Astrocyte of the spinal cord (primary cell): ENCODE measurements at regions not wholly inside any gene's neighbourhood (a gene's known extent, or its start where the extent isn't known, plus 50 kb on each side); places are given as distances from the start of the nearest gene placed in this dataset.
A peak's percentile ranks its signal among the peaks of the same experiment; 100 is the strongest.

Experiments used
- DNase-seq: peaks from one replicate; pipeline ENCODE4 v3.0.0; 2011; ENCODE audit warnings: low read depth, low spot score
- H3K4me3 ChIP-seq: 2 replicates; pipeline ENCODE4 v1.5.1; 2011; ENCODE audit warnings: low read depth, mild to moderate bottlenecking, low read length, moderate library complexity
- in situ Hi-C: cut with HindIII; loops from 2 replicates; pipeline ENCODE4 v1.10.0; 2017; ENCODE audit warnings: low sequenced_read_pairs
- TF ChIP-seq, protein P1 (sequence below): IDR thresholded peaks from 2 replicates; pipeline ENCODE4 v1.5.1; 2012; ENCODE audit warnings: low read depth, mild to moderate bottlenecking, low read length, inconsistent platforms

- in situ Hi-C loops: no loop called here
- TF ChIP-seq, protein P1, sequence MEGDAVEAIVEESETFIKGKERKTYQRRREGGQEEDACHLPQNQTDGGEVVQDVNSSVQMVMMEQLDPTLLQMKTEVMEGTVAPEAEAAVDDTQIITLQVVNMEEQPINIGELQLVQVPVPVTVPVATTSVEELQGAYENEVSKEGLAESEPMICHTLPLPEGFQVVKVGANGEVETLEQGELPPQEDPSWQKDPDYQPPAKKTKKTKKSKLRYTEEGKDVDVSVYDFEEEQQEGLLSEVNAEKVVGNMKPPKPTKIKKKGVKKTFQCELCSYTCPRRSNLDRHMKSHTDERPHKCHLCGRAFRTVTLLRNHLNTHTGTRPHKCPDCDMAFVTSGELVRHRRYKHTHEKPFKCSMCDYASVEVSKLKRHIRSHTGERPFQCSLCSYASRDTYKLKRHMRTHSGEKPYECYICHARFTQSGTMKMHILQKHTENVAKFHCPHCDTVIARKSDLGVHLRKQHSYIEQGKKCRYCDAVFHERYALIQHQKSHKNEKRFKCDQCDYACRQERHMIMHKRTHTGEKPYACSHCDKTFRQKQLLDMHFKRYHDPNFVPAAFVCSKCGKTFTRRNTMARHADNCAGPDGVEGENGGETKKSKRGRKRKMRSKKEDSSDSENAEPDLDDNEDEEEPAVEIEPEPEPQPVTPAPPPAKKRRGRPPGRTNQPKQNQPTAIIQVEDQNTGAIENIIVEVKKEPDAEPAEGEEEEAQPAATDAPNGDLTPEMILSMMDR: no peak
- DNase-seq: no peak
- H3K4me3 ChIP-seq: no peak overlapping the region
Observed at GRCh38 chr5:152674403-152674802, 269.3 kb upstream of the NMUR2 start.

DNA sequence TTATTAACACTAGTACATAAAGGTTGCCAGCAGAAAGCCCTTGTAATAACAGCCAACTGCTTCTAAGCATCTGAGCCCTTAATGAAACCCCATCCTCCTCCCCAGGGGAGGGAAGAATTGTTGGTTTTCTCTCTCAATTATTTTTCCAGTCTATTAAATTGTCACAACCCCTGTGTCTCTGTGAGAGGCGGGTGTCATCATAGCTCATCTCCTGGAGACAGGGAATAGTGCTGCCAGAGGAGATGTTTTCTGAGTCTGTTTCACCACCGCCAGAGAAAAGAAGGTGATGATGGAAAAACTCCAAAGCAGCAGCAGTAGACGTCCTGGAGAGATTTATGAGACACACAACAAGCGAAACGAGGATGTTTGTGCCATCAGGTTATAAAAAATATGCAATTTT, 271.1 kb upstream of the NMUR2 start:
- TF ChIP-seq, protein P1: no peak
- in situ Hi-C loops: no loop called here
- no peak overlapping the region for H3K4me3 ChIP-seq
- DNase-seq: no peak

DNA sequence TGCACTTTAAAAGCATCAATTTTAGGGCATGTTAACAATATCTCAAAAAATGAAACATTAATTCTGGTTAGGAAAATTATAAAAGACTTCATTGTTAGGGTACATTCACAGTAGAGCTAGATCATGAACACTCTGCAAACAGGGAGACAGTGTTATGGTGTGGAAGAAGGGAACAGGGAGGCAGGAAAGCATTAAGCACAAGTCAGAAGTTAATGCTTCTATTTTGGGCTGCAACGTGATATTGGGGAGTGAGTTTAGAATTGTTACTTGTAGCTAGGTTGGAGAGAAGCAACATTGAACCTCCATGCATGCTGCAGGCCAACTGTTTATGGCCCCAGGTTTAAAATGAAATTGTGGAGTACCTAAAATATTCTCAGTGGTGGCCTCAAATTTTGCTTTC, 278.1 kb upstream of the NMUR2 start:
- in situ Hi-C loops: no loop called here
- no peak for DNase-seq
- H3K4me3 ChIP-seq: no peak overlapping the region

DNA sequence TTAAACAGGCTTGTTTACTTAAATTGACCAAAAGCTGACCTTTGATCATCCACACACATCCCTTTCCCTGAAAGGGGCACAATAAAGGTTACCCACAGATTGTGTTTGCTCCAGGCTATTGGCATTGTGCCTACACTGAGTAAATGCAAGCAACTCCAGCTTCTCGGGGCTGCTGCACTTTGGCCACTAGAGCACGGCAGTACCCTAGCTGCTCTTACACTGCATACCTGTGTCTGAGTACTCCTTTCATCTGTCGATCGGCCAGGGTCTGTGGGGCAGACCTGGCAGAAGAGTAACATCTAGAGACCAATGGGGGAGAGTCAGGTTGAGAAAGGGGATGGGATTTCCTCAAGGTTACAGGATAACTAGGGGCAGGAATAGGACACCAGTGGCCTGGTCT, 281.9 kb upstream of the NMUR2 start:
- in situ Hi-C loops: no loop called here
- peak; percentile 19 for DNase-seq
- no peak overlapping the region for H3K4me3 ChIP-seq
- TF ChIP-seq, protein P1: no peak

More for the DNA sequence above, 278.1 kb upstream of the NMUR2 start:
- TF ChIP-seq, protein P1: no peak

GRCh38 chr5:152688561-152689249, 283.6 kb upstream of the NMUR2 start:
- no peak overlapping the region for H3K4me3 ChIP-seq
- TF ChIP-seq, protein P1: no peak
- in situ Hi-C loops: no loop called here
- DNase-seq: peak; percentile 97

- no peak overlapping the region for H3K4me3 ChIP-seq
- no peak for DNase-seq
- TF ChIP-seq, protein P1: no peak
- in situ Hi-C loops: no loop called here
Observed at GRCh38 chr5:152689250-152689711, 284.2 kb upstream of the NMUR2 start.
